ENCODE measurements at regions not wholly inside any gene's neighbourhood (a gene's known extent, or its start where the extent isn't known, plus 50 kb on each side); places are given as distances from the start of the nearest gene placed in this dataset.

DNA sequence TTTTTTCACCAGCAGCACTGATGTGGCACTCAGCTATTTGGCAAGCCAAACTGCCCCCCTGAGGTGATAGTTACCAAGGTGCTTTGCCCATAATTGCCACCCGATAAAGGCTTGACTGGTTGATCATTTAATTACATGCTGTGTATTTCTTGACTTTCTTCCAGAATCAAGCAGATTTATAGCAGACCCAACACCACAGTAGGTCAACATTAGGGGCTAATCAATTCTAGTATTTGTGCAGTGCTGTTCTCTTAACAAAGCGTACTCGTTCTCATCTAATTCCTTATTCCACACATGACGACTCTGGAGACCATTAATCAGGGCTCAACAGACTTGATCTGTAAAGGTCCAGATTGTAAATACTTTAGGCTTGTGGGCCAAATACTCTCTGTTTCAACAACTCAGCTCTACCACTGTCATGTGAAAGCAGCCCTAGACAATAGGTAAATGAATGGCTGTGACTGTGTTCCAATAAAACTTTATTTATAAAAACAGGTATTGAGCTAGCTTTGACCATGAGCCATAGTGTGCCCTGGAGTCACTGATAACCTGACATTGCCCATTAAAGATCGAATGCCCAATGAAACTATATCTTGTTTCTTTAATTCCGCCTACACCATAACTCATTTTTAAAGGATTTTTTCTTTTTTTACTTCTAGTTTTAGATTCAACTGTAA lies 119.1 kb upstream of the TMC3 start:
- no peak for DNase-seq (ENCODE audit: low read depth in 4 of 4, low spot score in 1 of 4)

GRCh38 chr15:81492331-81492968 lies 118.4 kb upstream of the TMC3 start:
- DNase-seq (ENCODE audit: low read depth in 4 of 4, low spot score in 1 of 4): no peak

- DNase-seq (ENCODE audit: low read depth in 4 of 4, low spot score in 1 of 4): no peak
Observed at GRCh38 chr15:81491414-81492096, 117.5 kb upstream of the TMC3 start.

- no peak for DNase-seq (ENCODE audit: low read depth in 4 of 4, low spot score in 1 of 4)
Observed at GRCh38 chr15:81485806-81486205, 111.8 kb upstream of the TMC3 start.

GRCh38 chr15:81484086-81484955 lies 110.3 kb upstream of the TMC3 start:
- DNase-seq (ENCODE audit: low read depth in 4 of 4, low spot score in 1 of 4): no peak

DNA sequence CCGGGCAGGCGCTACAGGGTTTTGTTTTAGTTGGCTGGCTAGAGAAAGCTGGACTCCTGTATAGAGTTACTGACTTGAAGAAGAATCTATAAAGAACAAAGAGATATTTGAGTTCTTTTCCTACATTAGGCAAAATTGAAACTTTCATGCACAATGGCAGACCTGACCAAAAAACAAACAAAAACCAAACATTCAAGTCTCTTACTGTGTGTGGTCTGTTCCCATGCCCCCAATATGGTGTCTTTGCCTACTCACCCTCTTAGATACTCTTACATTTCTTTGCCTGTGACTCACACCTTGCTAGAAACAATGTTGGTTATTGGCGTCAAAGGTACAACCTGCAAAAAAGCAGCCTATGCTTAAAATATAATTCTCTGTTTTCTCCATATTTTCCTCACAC lies 109.5 kb upstream of the TMC3 start:
- no peak for DNase-seq (ENCODE audit: low read depth in 4 of 4, low spot score in 1 of 4)

DNA sequence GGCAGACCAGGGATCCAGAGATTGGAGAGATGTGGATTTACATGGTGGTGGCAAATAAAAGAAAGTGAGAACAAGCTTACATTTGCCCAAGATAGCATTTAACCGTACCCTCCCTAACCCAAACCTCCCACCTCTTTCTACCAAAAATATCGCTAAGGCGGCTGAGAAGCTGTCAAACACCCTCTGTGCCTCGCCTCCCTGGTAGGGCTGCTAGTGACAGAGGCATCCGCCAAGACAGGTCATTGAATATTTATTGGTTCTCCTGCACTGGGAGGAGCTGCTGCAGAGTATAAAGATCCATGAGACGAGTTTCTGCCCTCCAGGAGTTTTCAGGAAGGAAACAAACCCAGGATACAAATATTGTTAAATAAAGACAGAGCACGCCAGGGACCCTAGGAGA lies 107.3 kb upstream of the TMC3 start:
- no peak for DNase-seq (ENCODE audit: low read depth in 4 of 4, low spot score in 1 of 4)

DNA sequence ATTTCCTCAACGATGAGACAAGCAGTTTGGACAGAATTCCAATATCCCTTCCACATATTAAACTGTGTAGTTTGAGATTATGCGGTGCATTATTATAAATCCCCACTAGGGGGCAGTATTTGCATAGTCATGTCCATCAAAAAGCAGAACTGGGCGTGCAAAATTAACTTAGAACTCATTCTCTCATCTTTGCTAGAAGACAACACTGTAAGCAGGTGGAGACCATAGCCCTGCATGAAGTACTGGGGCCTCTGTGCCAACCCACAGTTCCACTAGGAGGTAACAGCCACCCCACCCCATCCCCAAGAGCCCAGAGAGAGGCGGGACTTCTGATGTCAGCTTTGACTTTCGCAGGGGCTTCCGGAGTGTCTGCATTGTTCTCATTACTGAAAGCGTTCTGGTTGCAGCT lies 106.6 kb upstream of the TMC3 start:
- DNase-seq (ENCODE audit: low read depth in 4 of 4, low spot score in 1 of 4): peak in 1 of 4 experiments; percentile 32

DNA sequence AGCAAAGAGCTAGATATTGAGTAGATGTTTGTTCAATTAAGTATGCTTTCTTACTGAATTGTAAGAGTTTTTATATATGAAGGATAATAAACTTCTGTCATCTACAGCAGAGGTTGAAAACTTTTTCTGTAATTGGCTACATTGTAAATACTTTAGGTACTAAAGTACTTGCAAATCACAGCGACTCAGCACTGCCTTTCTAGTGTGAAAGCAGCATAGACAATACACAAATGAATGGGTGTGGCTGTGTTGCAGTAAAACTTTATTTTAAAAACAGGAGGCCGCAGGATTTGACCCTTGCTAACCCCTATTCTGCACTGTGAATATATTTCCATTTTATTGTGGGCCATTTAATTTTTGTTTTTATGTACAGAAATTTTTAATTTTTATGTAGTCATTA lies 104.3 kb upstream of the TMC3 start:
- no peak for DNase-seq (ENCODE audit: low read depth in 4 of 4, low spot score in 1 of 4)

GRCh38 chr15:81475926-81476325 lies 101.9 kb upstream of the TMC3 start:
- DNase-seq (ENCODE audit: low read depth in 4 of 4, low spot score in 1 of 4): no peak

DNA sequence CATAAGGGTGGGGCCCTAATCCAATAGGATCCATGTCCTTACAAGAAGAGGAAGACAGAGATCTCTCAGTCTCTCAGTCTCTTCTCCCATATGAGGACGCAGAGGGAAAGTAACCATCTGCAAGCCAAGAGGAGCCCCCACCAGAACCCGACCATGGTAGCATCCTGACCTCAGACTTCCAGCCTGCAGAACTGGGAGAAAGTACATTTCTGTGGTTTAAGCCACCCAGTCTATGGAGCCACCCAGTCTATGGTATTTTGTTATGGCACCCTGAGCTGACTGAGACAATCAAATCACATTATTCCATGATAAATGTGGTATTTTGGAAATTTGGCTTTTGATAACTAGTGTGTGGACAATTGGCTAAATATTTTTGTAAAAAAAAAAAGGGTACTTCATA lies 101.5 kb upstream of the TMC3 start:
- no peak for DNase-seq (ENCODE audit: low read depth in 4 of 4, low spot score in 1 of 4)

GRCh38 chr15:81473946-81474345 lies 99.9 kb upstream of the TMC3 start:
- no peak for DNase-seq (ENCODE audit: low read depth in 4 of 4, low spot score in 1 of 4)

GRCh38 chr15:81473177-81473576 lies 99.2 kb upstream of the TMC3 start:
- no peak for DNase-seq (ENCODE audit: low read depth in 4 of 4, low spot score in 1 of 4)

DNA sequence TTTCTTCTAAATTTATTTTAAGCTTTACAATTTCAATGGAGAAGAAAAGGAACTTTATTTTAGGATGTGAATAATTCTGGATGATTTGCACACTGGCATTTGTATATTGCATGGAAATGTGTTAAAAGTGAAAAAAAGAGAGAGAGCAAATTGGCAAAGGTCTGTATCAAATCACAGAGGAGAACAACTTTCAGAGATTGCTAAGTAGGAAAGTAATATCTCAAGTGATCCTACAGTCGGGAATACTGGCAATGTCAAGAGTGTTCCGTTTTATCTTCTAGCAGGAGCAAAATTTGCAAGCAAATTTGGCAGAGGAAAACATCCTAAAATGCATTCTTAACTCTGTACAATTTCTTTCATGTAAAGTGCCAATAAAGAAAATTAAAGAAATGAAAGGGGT lies 97.1 kb upstream of the TMC3 start:
- no peak for DNase-seq (ENCODE audit: low read depth in 4 of 4, low spot score in 1 of 4)

GRCh38 chr15:81469154-81469553 lies 95.1 kb upstream of the TMC3 start:
- DNase-seq (ENCODE audit: low read depth in 4 of 4, low spot score in 1 of 4): no peak

- DNase-seq (ENCODE audit: low read depth in 4 of 4, low spot score in 1 of 4): no peak
Observed at GRCh38 chr15:81466741-81467140, 92.7 kb upstream of the TMC3 start.

- no peak for DNase-seq (ENCODE audit: low read depth in 4 of 4, low spot score in 1 of 4)
Observed at GRCh38 chr15:81454024-81454423, 80.0 kb upstream of the TMC3 start.

- DNase-seq (ENCODE audit: low read depth in 4 of 4, low spot score in 1 of 4): no peak
Observed at GRCh38 chr15:81450721-81451120, 76.7 kb upstream of the TMC3 start.

- DNase-seq (ENCODE audit: low read depth in 4 of 4, low spot score in 1 of 4): no peak
Observed at GRCh38 chr15:81449836-81450474, 75.9 kb upstream of the TMC3 start.

DNA sequence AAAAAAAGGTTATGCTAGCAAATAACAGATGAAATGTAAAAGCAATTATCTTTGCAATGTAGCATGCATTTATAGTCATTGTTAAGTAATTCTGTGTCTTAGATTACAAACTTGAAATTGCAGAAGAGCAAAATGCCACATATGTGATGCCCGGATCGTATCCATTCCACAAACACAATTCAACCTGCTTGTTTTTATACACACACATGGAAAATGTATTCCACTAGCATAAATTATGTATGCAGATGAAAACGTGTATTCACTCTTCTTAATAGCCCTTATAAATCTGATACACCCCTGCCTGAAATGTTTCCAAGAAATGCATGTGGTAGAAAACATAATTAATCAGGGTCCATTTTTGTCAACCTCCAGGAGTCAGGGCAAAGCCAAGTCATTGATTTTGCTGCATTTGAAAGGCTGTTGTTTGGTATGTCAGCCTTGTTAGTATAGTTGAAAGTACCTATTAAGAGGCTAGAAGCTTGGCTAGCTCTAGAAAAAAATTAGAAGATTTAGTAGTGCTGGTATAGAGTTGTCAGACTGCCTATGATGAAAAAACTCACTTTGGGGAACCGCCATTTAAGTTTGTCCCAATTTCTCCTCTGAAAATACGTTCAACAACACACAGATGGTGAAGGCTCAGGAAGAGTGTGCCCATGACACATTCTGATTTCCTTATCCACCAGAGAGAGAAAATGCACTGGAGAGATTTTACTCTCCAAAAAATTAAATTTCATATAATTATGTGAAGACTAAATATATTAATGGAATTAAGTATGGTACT lies 69.2 kb upstream of the TMC3 start:
- no peak for DNase-seq (ENCODE audit: low read depth in 4 of 4, low spot score in 1 of 4)
